IMR-90 (cell line): ENCODE measurements at regions not wholly inside any gene's neighbourhood (a gene's known extent, or its start where the extent isn't known, plus 50 kb on each side); places are given as distances from the start of the nearest gene placed in this dataset.

ENCODE experiments used
- ATAC-seq: fragments of 200-7000 bp; cut with Tn5 transposase; 2 replicates; pipeline ENCODE4 v1.9.1; 2020; ENCODE audit warnings: low read depth, mild to moderate bottlenecking, moderate library complexity
- BruUV-seq: library from RNA; stranded (reverse); fragments of 400-500 nt; replicated peaks from 2 replicates; lab custom pipeline; 2021; lab: Mats Ljungman, UMichigan
- CTCF ChIA-PET: fragments of 300-600 bp; formaldehyde crosslinking; extraction: SDS; loops from one replicate; lab custom pipeline; 2021; ENCODE audit warnings: antibody characterized with exemption; lab: Yijun Ruan, JAX
- POLR2A ChIA-PET: fragments of 300-600 bp; sonication (Branson Sonifier 250); formaldehyde crosslinking; loops from one replicate; lab custom pipeline; 2022; ENCODE audit warnings: antibody characterized with exemption; ENCODE audit not compliant: unreplicated experiment; lab: Charles Lee
- DNase-seq: peaks from one replicate; pipeline ENCODE4 v3.0.0; 2013
- H2AFZ ChIP-seq: replicated peaks from 2 replicates; pipeline ENCODE3; 2013; ENCODE audit warnings: low read length, mild to moderate bottlenecking; ENCODE audit not compliant: poor library complexity
- H2AK5ac ChIP-seq: 2 replicates; pipeline ENCODE4 v1.6.1; 2013; ENCODE audit warnings: low read depth, low read length, inconsistent platforms
- H2AK9ac ChIP-seq: replicated peaks from 2 replicates; pipeline ENCODE3; 2013; ENCODE audit warnings: mild to moderate bottlenecking, low read depth, low read length, moderate library complexity; ENCODE audit not compliant: poor library complexity
- H2BK120ac ChIP-seq: 2 replicates; pipeline ENCODE4 v1.6.1; 2013; ENCODE audit warnings: low read depth, low read length, inconsistent platforms
- H2BK15ac ChIP-seq: 3 replicates; pipeline ENCODE4 v1.6.1; 2013; ENCODE audit warnings: low read depth, low read length, inconsistent platforms
- H2BK20ac ChIP-seq: 2 replicates; pipeline ENCODE4 v1.6.1; 2013; ENCODE audit warnings: low read depth, mild to moderate bottlenecking, inconsistent platforms, low read length, moderate library complexity
- H2BK5ac ChIP-seq: 2 replicates; pipeline ENCODE4 v1.6.1; 2013; ENCODE audit warnings: mild to moderate bottlenecking, low read depth, low read length, inconsistent platforms; ENCODE audit not compliant: poor library complexity, severe bottlenecking
- H3K14ac ChIP-seq: replicated peaks from 2 replicates; pipeline ENCODE4 v1.6.1; 2013; ENCODE audit warnings: low read depth, low read length, inconsistent platforms
- H3K18ac ChIP-seq: 2 replicates; pipeline ENCODE4 v1.6.1; 2013; ENCODE audit warnings: low read depth, low read length, control low read depth
- H3K23ac ChIP-seq: 2 replicates; pipeline ENCODE4 v1.6.1; 2013; ENCODE audit warnings: low read depth, low read length, inconsistent platforms
- H3K27ac ChIP-seq: 2 replicates; pipeline ENCODE4 v1.5.1; 2013; ENCODE audit warnings: mild to moderate bottlenecking, control low read depth, low read length; ENCODE audit not compliant: insufficient read depth
- H3K27me3 ChIP-seq: 2 replicates; pipeline ENCODE4 v1.6.1; 2013; ENCODE audit warnings: low read length; ENCODE audit not compliant: control insufficient read depth, insufficient read depth
- H3K36me3 ChIP-seq: 2 replicates; pipeline ENCODE4 v1.6.1; 2013; ENCODE audit warnings: low read length, mixed read lengths; ENCODE audit not compliant: control insufficient read depth, insufficient read depth
- H3K4ac ChIP-seq: 2 replicates; pipeline ENCODE4 v1.6.1; 2013; ENCODE audit warnings: low read depth, low read length, inconsistent platforms
- H3K4me1 ChIP-seq: 2 replicates; pipeline ENCODE4 v1.6.1; 2013; ENCODE audit warnings: low read length, mixed read lengths; ENCODE audit not compliant: control insufficient read depth, insufficient read depth
- H3K4me2 ChIP-seq: 2 replicates; pipeline ENCODE4 v1.6.1; 2013; ENCODE audit warnings: low read depth, mild to moderate bottlenecking, control low read depth, low read length, moderate library complexity
- H3K4me3 ChIP-seq: 2 replicates; pipeline ENCODE4 v1.5.1; 2013; ENCODE audit warnings: low read depth, mild to moderate bottlenecking, control low read depth, low read length, moderate library complexity; ENCODE audit not compliant: insufficient read depth
- H3K56ac ChIP-seq: 2 replicates; pipeline ENCODE4 v1.6.1; 2013; ENCODE audit warnings: low read length, inconsistent platforms; ENCODE audit not compliant: insufficient read depth; ENCODE audit errors: extremely low read depth
- H3K79me1 ChIP-seq, 2 experiments: 2 replicates each; pipeline ENCODE4 v1.6.1; 2013; ENCODE audit warnings: low read length in 2 of 2, inconsistent platforms in 1 of 2, low read depth in 1 of 2
- H3K9ac ChIP-seq: 2 replicates; pipeline ENCODE4 v1.6.1; 2013; ENCODE audit warnings: low read depth, low read length, control low read depth
- H3K9me1 ChIP-seq: 2 replicates; pipeline ENCODE4 v1.6.1; 2013; ENCODE audit warnings: low read length, inconsistent platforms; ENCODE audit not compliant: insufficient read depth
- H3K9me3 ChIP-seq: 2 replicates; pipeline ENCODE4 v1.6.1; 2013; ENCODE audit warnings: low read length; ENCODE audit not compliant: control insufficient read depth, insufficient read depth
- H4K20me1 ChIP-seq: 2 replicates; pipeline ENCODE4 v1.6.1; 2013; ENCODE audit warnings: low read length, inconsistent platforms; ENCODE audit not compliant: insufficient read depth
- H4K5ac ChIP-seq: 2 replicates; pipeline ENCODE4 v1.6.1; 2013; ENCODE audit warnings: mild to moderate bottlenecking, low read depth, low read length, control low read depth
- H4K8ac ChIP-seq, 2 experiments: 2 replicates each; pipeline ENCODE4 v1.6.1; 2013; ENCODE audit warnings: low read depth in 2 of 2, low read length in 2 of 2, control low read depth in 1 of 2, inconsistent platforms in 1 of 2
- H4K91ac ChIP-seq: 2 replicates; pipeline ENCODE4 v1.6.1; 2013; ENCODE audit warnings: low read depth, low read length, inconsistent platforms; ENCODE audit not compliant: insufficient read depth
- BHLHE40 ChIP-seq: fragments of 150-350 bp; IDR thresholded peaks from 2 replicates; pipeline ENCODE4 v1.6.1; 2016; ENCODE audit warnings: mild to moderate bottlenecking, low read depth, low read length
- CEBPB ChIP-seq: IDR thresholded peaks from 2 replicates; pipeline ENCODE4 v1.6.1; 2012; ENCODE audit warnings: low read depth, low read length, improper control_type of control experiment
- ELK1 ChIP-seq: fragments of 150-350 bp; IDR thresholded peaks from 2 replicates; pipeline ENCODE4 v1.6.1; 2016; ENCODE audit warnings: low read depth, mild to moderate bottlenecking, low read length, moderate library complexity, borderline replicate concordance
- FOS ChIP-seq: fragments of 150-350 bp; IDR thresholded peaks from 2 replicates; pipeline ENCODE4 v1.6.1; 2016; ENCODE audit warnings: low read depth, low read length
- MAFK ChIP-seq: IDR thresholded peaks from 2 replicates; pipeline ENCODE4 v1.6.1; 2012; ENCODE audit warnings: low read depth, low read length, improper control_type of control experiment
- MAZ ChIP-seq: IDR thresholded peaks from 2 replicates; pipeline ENCODE4 v1.6.1; 2012; ENCODE audit warnings: low read depth, mild to moderate bottlenecking, low read length, improper control_type of control experiment, moderate library complexity, borderline replicate concordance
- MXI1 ChIP-seq: IDR thresholded peaks from 2 replicates; pipeline ENCODE4 v1.6.1; 2012; ENCODE audit warnings: low read depth, mild to moderate bottlenecking, low read length, moderate library complexity, borderline replicate concordance
- NFE2L2 ChIP-seq: fragments of 150-350 bp; IDR thresholded peaks from 2 replicates; pipeline ENCODE4 v1.6.1; 2016; ENCODE audit warnings: low read depth, mild to moderate bottlenecking, low read length
- POLR2A ChIP-seq: IDR thresholded peaks from 2 replicates; pipeline ENCODE4 v1.6.1; 2012; ENCODE audit warnings: mild to moderate bottlenecking, low read depth, low read length
- RAD21 ChIP-seq: IDR thresholded peaks from 2 replicates; pipeline ENCODE4 v1.6.1; 2012; ENCODE audit warnings: low read length, improper control_type of control experiment
- RCOR1 ChIP-seq: IDR thresholded peaks from 2 replicates; pipeline ENCODE4 v1.6.1; 2012; ENCODE audit warnings: mild to moderate bottlenecking, low read length, improper control_type of control experiment; ENCODE audit not compliant: insufficient replicate concordance
- RFX5 ChIP-seq: IDR thresholded peaks from 2 replicates; pipeline ENCODE4 v1.8.0; 2012; ENCODE audit warnings: low read depth, mild to moderate bottlenecking, low read length, moderate library complexity
- SMC3 ChIP-seq: fragments of 150-350 bp; IDR thresholded peaks from 2 replicates; pipeline ENCODE4 v1.6.1; 2016; ENCODE audit warnings: low read depth, mild to moderate bottlenecking, antibody characterized with exemption, low read length, moderate library complexity
- USF2 ChIP-seq: fragments of 150-350 bp; IDR thresholded peaks from 2 replicates; pipeline ENCODE4 v1.6.1; 2017; ENCODE audit warnings: mild to moderate bottlenecking, antibody characterized with exemption, low read length, low read depth
- WGBS, 2 experiments: methylation state at CpG; one replicate each; pipeline versions ENCODE4 v1.1.5 to v1.1.7; 2013; ENCODE audit warnings: missing lambda C conversion rate in 2 of 2; ENCODE audit not compliant: insufficient read length in 1 of 2; ENCODE audit errors: extremely low coverage in 2 of 2; 5-methylcytosine and 5-hydroxymethylcytosine counted together
- dilution Hi-C: fragments of 300-500 bp; cut with HindIII; formaldehyde crosslinking; loops from one replicate; pipeline ENCODE4 v1.14.3; 2018; ENCODE audit warnings: low sequenced_read_pairs; ENCODE audit not compliant: unreplicated experiment
- in situ Hi-C: fragments of 300-500 bp; cut with MboI; formaldehyde crosslinking; loops from 3 replicates; pipeline ENCODE4 v1.14.3; 2019; ENCODE audit warnings: low sequenced_read_pairs, inconsistent platforms, mixed read lengths
- intact Hi-C: fragments of 100-400 bp; cut with micrococcal nuclease; formaldehyde crosslinking; loops from 2 replicates; pipeline ENCODE4 v1.10.0; 2022

- Histone ChIP-seq H3K18ac (no peak overlapping the region), H4K5ac (no peak overlapping the region), H3K14ac (no peak overlapping the region), H4K91ac (no peak overlapping the region), H3K4me3 (no peak overlapping the region), H3K23ac (no peak overlapping the region), H2BK15ac (no peak overlapping the region), H3K4me1 (peaks cover 10% of the 10 kb centered on the region), H2AFZ (peak overlapping the region; percentile 36), H2BK5ac (no peak overlapping the region), H2AK9ac (no peak overlapping the region), H2BK20ac (no peak overlapping the region), H2AK5ac (no peak overlapping the region), H3K4me2 (no peak overlapping the region), H4K8ac (no peak overlapping the region), H3K4ac (no peak overlapping the region), H3K27ac (no peak overlapping the region), H4K20me1 (no peaks in the 10 kb centered on the region), H3K9ac (no peak overlapping the region), H2BK120ac (no peak overlapping the region), H3K79me1 (no peaks in the 10 kb centered on the region), H3K9me3 (no peaks in the 10 kb centered on the region), H3K9me1 (peaks cover 4% of the 10 kb centered on the region), H3K36me3 (no peaks in the 10 kb centered on the region), H3K56ac (no peak overlapping the region), H3K27me3 (no peaks in the 10 kb centered on the region)
- intact Hi-C loops = no loop called here
- no peak for ATAC-seq
- in situ Hi-C loops = no loop called here
- no peak for DNase-seq
- WGBS, 2 experiments = no CpG with 5 or more reads among the region's 1 CpG
- BruUV-seq = no TSS peak
- TF ChIP-seq RCOR1 (no peak), MXI1 (no peak), NFE2L2 (no peak), BHLHE40 (no peak), MAFK (no peak), RFX5 (no peak), USF2 (no peak), FOS (no peak), CEBPB (no peak), ELK1 (no peak), SMC3 (no peak), RAD21 (no peak), POLR2A (no peak), MAZ (no peak)
- POLR2A ChIA-PET = no interaction called here
- dilution Hi-C loops = no loop called here
- CTCF ChIA-PET = no interaction called here
These were observed 143.3 kb upstream of the RBMS3 start for GRCh38 chr3:29137601-29138000.
